Osteocyte (in vitro differentiated cells): ENCODE measurements at regions not wholly inside any gene's neighbourhood (a gene's known extent, or its start where the extent isn't known, plus 50 kb on each side); places are given as distances from the start of the nearest gene placed in this dataset.
"Not testable (repeated sequence)": the region's sequence is repeated elsewhere in the genome, so short reads cannot be mapped to it uniquely, and the experiment has no call there.

ENCODE experiments used
- DNase-seq: peaks from one replicate; pipeline ENCODE4 v3.0.0; 2021; ENCODE audit warnings: mixed read lengths; ENCODE audit not compliant: unreplicated experiment; ENCODE audit errors: extremely low spot score
- H3K27ac Mint-ChIP-seq: one replicate; pipeline ENCODE4 v1.8.0; 2021; ENCODE audit warnings: mild to moderate bottlenecking, mixed read lengths; ENCODE audit not compliant: unreplicated experiment
- H3K27me3 Mint-ChIP-seq: one replicate; pipeline ENCODE4 v1.8.0; 2021; ENCODE audit warnings: mixed read lengths; ENCODE audit not compliant: unreplicated experiment
- H3K36me3 Mint-ChIP-seq: one replicate; pipeline ENCODE4 v1.8.0; 2021; ENCODE audit warnings: mixed read lengths; ENCODE audit not compliant: unreplicated experiment
- H3K4me1 Mint-ChIP-seq: one replicate; pipeline ENCODE4 v1.8.0; 2021; ENCODE audit warnings: mixed read lengths; ENCODE audit not compliant: unreplicated experiment
- H3K4me3 Mint-ChIP-seq: one replicate; pipeline ENCODE4 v1.8.0; 2021; ENCODE audit warnings: mild to moderate bottlenecking, moderate library complexity, mixed read lengths; ENCODE audit not compliant: unreplicated experiment
- H3K9me3 Mint-ChIP-seq: one replicate; pipeline ENCODE4 v1.8.0; 2021; ENCODE audit warnings: mixed read lengths; ENCODE audit not compliant: unreplicated experiment
- TF ChIP-seq, protein P1 (sequence below): fragments of 200-600 bp; sonication (generic); IDR thresholded peaks from 2 replicates; pipeline ENCODE4 v1.5.0; 2021; ENCODE audit warnings: antibody characterized with exemption, mild to moderate bottlenecking, moderate library complexity

DNA sequence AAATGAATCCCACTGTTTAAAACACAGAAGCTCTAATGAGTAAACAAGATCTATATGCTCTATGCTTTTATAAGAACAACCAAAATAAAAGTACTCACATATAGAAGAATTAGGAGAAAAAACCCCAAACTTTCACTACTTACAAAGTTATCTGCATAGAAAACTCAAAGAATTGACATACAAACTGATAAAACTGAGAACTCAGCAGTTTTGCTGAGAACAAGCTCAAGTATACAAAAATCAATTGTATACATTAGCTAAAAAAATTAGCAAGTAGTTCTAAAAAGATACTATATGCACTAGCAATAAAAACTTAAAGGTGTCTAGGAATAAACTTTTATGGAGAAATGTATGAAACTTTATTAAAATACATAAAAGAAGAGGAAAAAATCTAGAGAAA lies 186.2 kb upstream of the KAZN start:
- Mint-ChIP-seq H3K9me3 (no peaks in the 10 kb centered on the region), H3K4me1 (peaks cover 5% of the 10 kb centered on the region), H3K36me3 (no peaks in the 10 kb centered on the region), H3K4me3 (no peak overlapping the region), H3K27me3 (no peaks in the 10 kb centered on the region), H3K27ac (no peak overlapping the region)
- TF ChIP-seq, protein P1, sequence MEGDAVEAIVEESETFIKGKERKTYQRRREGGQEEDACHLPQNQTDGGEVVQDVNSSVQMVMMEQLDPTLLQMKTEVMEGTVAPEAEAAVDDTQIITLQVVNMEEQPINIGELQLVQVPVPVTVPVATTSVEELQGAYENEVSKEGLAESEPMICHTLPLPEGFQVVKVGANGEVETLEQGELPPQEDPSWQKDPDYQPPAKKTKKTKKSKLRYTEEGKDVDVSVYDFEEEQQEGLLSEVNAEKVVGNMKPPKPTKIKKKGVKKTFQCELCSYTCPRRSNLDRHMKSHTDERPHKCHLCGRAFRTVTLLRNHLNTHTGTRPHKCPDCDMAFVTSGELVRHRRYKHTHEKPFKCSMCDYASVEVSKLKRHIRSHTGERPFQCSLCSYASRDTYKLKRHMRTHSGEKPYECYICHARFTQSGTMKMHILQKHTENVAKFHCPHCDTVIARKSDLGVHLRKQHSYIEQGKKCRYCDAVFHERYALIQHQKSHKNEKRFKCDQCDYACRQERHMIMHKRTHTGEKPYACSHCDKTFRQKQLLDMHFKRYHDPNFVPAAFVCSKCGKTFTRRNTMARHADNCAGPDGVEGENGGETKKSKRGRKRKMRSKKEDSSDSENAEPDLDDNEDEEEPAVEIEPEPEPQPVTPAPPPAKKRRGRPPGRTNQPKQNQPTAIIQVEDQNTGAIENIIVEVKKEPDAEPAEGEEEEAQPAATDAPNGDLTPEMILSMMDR, result no peak
- no peak for DNase-seq

DNA sequence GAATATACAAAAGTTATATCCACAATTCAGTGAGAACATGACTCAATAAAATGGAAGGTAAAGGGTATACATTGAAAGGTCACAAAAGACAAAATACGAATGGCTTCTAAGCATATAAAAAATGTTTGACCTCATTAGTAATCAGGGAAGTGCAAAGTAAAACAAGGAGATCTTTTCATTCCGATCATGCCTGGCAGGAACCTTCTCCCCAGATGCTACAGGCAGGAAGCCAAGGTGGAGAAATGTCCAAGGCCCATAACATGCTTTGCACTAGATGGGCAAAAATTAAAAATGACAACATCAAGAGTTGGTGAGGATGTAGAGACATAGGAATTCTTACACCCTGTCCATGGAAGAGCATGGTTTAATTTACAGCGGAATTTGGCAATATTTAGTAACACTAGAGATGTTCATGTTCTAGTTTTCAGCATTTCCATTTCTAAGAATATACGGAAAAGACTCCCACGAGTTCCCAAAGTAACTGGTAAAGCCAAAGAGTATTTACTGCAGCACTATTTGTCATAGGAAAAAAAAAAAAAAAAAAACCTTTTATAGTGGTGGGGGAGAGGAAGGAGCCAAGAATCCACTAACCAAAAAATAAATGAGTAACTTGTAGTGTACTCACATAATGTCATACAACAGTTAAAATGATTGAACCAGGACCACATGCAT lies 184.5 kb upstream of the KAZN start:
- no peaks in the 10 kb centered on the region for H3K27me3 Mint-ChIP-seq
- TF ChIP-seq, protein P1, result no peak
- DNase-seq, result no peak

DNA sequence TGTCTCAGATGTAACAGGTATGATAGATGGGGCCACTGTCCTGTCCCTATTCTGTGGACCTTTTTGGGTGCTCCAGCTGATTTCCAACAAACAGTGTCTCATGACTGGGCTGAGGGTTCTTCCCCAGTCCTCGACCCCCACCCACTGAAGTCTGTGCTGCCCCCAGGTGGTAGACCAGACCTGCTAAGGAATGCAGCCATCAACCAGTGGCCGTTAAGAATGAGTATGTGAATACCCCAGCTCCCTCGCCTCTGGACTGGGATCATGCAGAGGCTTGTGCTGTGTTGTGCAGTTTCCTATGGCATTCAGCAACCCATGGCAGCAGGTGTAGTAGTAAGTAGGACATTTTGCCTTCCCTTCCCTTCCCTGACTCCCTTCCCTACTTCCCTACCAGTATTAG lies 183.1 kb upstream of the KAZN start:
- no peak for DNase-seq
- Mint-ChIP-seq H3K27ac (no peak overlapping the region), H3K9me3 (no peaks in the 10 kb centered on the region), H3K27me3 (no peaks in the 10 kb centered on the region), H3K4me3 (no peak overlapping the region), H3K36me3 (no peaks in the 10 kb centered on the region), H3K4me1 (peaks cover 5% of the 10 kb centered on the region)
- TF ChIP-seq, protein P1, result no peak

More for the DNA sequence above, 184.5 kb upstream of the KAZN start:
- Mint-ChIP-seq H3K27ac (no peak overlapping the region), H3K4me3 (no peak overlapping the region), H3K36me3 (no peaks in the 10 kb centered on the region), H3K4me1 (peaks cover 5% of the 10 kb centered on the region), H3K9me3 (no peaks in the 10 kb centered on the region)

DNA sequence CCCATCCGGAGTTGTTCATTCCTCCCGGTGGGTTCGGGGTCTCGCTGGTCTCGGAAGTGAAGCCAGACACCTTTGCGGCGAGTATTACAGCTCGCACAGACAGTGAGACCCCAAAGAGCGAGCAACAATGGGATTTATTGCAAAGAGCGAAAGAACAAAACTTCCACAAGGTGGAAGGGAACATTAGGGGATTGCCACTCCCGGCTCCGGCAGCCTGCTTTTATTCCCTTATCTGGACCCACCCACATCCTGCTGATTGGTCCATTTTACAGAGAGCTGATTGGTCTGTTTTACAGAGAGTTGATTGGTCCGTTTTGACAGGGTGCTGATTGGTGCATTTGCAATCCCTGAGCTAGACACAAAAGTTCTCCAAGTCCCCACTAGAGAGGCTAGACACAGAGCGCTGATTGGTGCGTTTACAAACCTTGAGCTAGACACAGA lies 178.7 kb upstream of the KAZN start:
- not testable (repeated sequence) for H3K4me3 Mint-ChIP-seq, H3K9me3 Mint-ChIP-seq, H3K27ac Mint-ChIP-seq, H3K4me1 Mint-ChIP-seq, H3K27me3 Mint-ChIP-seq, DNase-seq, H3K36me3 Mint-ChIP-seq

DNA sequence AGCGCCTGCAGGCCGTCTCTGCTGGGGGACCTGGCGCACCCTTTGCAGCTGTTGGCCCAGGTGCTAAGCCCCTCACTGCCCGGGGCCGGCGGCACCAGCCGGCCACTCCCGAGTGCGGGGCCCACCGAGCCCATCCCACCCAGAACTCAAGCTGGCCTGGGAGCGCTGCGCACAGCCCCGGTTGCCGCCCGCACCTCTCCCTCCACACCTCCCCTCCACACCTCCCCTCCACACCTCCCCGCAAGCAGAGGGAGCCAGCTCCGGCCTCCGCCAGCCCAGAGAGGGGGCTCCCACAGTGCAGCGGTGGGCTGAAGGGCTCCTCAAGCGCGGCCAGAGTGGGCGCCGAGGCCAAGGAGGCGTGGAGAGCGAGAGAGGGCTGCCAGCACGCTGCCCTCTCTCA lies 177.8 kb upstream of the KAZN start:
- no peak for DNase-seq
- Mint-ChIP-seq H3K4me1 (no peaks in the 10 kb centered on the region), H3K9me3 (no peaks in the 10 kb centered on the region), H3K27me3 (no peaks in the 10 kb centered on the region), H3K27ac (no peak overlapping the region), H3K36me3 (no peaks in the 10 kb centered on the region), H3K4me3 (no peak overlapping the region)
- TF ChIP-seq, protein P1, result no peak
